AG04449 (cell line): ENCODE measurements at regions not wholly inside any gene's neighbourhood (a gene's known extent, or its start where the extent isn't known, plus 50 kb on each side); places are given as distances from the start of the nearest gene placed in this dataset.

Experiments used
- CTCF ChIA-PET: fragments of 350-600 bp; formaldehyde crosslinking; extraction: SDS; loops from one replicate; lab custom pipeline; 2021; ENCODE audit warnings: antibody characterized with exemption; lab: Yijun Ruan, JAX
- POLR2A ChIA-PET: fragments of 400-600, 350-600 bp; formaldehyde crosslinking; extraction: SDS; loops from one replicate; lab custom pipeline; 2020; ENCODE audit warnings: antibody characterized with exemption, inconsistent platforms; lab: Yijun Ruan, JAX
- DNase-seq: peaks from one replicate; pipeline ENCODE4 v3.0.0-alpha.2; 2010; ENCODE audit warnings: low read depth, low spot score
- H3K4me3 ChIP-seq: 2 replicates; pipeline ENCODE4 v1.5.1; 2011; ENCODE audit warnings: low read depth, mild to moderate bottlenecking, control low read depth, low read length
- CTCF ChIP-seq: IDR thresholded peaks from one replicate; pipeline ENCODE4 v1.5.1; 2011; ENCODE audit warnings: mild to moderate bottlenecking, moderate library complexity, low read length, control low read depth, inconsistent platforms; ENCODE audit not compliant: insufficient read depth; ENCODE audit errors: missing control alignments

GRCh38 chr14:37932008-37932407 is 275.7 kb upstream of the SSTR1 start:
- ChIA-PET POLR2A (no interaction called here), CTCF (interaction anchor here (2.1 kb wide), 1 partner anchor 29 kb away, joined by 6 read pairs; no protein-coding TSS in a partner anchor)
- no peak for DNase-seq
- no peak for TF ChIP-seq CTCF
- H3K4me3 ChIP-seq = no peak overlapping the region

GRCh38 chr14:37932481-37932880 is 275.2 kb upstream of the SSTR1 start:
- POLR2A ChIA-PET = no interaction called here

DNA sequence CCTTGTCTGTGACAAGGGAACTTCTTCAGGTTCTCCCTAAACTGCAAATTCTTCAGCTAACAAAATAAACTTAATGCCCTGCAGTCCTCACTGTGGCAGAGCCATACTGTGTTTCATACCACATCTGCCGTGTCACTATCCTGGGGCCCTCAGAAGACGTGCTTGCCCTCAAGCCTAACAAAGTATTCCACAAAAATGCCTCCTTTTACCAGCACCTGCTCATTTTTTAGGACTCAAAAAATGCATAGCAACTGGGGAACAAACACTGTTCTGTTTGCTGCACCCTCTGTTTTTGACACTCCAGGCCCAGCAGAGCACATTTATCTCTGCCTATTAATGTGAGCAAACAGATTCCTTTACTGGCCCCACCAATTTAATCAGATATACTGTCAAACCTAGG is 270.7 kb upstream of the SSTR1 start:
- no peak for TF ChIP-seq CTCF
- no peak overlapping the region for H3K4me3 ChIP-seq
- no peak for DNase-seq
- ChIA-PET CTCF (interaction anchor here (0.9 kb wide), 1 partner anchor 34 kb away, joined by 3 read pairs; no protein-coding TSS in a partner anchor), POLR2A (no interaction called here)

More at GRCh38 chr14:37932481-37932880, 275.2 kb upstream of the SSTR1 start:
- no peak overlapping the region for H3K4me3 ChIP-seq
- TF ChIP-seq CTCF = no peak
- no peak for DNase-seq
- CTCF ChIA-PET = interaction anchor here (1.4 to 2.1 kb wide), 2 partner anchors 30 to 57 kb away, joined by 3 to 6 read pairs; no protein-coding TSS in a partner anchor

GRCh38 chr14:37939442-37940028 is 268.2 kb upstream of the SSTR1 start:
- ChIA-PET POLR2A (no interaction called here), CTCF (no interaction called here)

DNA sequence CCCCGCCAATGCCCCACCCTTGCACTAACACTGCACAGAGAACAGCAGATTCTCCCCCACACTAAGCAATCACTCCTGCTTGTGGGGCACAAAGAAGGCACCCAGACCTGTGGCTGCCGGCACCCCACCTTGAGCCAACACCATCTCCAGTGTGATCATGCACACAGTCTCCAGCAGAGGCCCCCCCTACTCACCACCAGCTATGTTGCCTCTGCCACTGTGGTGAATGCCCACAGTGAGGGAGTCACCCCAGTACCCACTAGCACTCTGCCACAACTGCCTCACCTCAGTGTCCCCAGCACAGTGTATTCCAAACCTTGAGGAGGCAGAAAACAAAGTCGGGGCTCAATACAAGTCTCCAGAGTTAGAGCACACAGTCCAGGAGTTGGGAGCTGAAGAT is 261.7 kb upstream of the SSTR1 start:
- H3K4me3 ChIP-seq = no peak overlapping the region
- TF ChIP-seq CTCF = no peak
- ChIA-PET POLR2A (no interaction called here), CTCF (no interaction called here)
- DNase-seq = no peak

More at GRCh38 chr14:37939442-37940028, 268.2 kb upstream of the SSTR1 start:
- no peak for TF ChIP-seq CTCF
- no peak for DNase-seq
- H3K4me3 ChIP-seq = no peak overlapping the region

DNA sequence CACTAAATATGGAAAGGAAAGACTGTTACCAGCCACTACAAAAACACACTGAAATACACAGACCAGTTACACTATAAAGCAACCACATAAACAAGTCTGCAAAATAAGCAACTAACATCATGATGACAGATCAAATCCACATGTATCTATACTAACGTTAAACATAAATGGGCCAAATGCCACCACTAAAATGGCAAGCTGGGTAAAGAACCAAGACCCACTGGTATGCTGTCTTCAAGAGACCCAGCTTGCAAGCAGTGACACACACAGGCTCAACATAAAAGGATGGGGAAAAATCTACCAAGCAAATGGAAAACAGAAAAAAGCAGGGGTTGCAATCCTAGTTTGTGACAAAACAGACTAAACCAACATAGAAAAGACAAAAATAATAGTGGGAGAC is 260.9 kb upstream of the SSTR1 start:
- no peak overlapping the region for H3K4me3 ChIP-seq
- CTCF ChIA-PET = no interaction called here
- TF ChIP-seq CTCF = no peak
- POLR2A ChIA-PET = no interaction called here
- no peak for DNase-seq
